ENCODE measurements at regions not wholly inside any gene's neighbourhood (a gene's known extent, or its start where the extent isn't known, plus 50 kb on each side); places are given as distances from the start of the nearest gene placed in this dataset.

- no peak for TF ChIP-seq CTCF (IDR thresholded peaks at IDR 0.05; ENCODE audit: insufficient read depth, low read depth, low read length)
- TF ChIP-seq EZH2 (IDR thresholded peaks at IDR 0.05; ENCODE audit: insufficient read depth, low read length): no peak
Measured at GRCh38 chr18:40049716-40050115, 1905.3 kb upstream of the PIK3C3 start.
